GM21717 (cell line): ENCODE measurements at regions not wholly inside any gene's neighbourhood (a gene's known extent, or its start where the extent isn't known, plus 50 kb on each side); places are given as distances from the start of the nearest gene placed in this dataset.

Experiments
- ATAC-seq: cut with Tn5 transposase; IDR thresholded peaks from one replicate; pipeline ENCODE4 v1.9.1; 2021; ENCODE audit warnings: mild to moderate bottlenecking, moderate library complexity; ENCODE audit not compliant: unreplicated experiment

- ATAC-seq, result no peak
Observed at GRCh38 chr22:22433770-22434169, 74.8 kb downstream of the ZNF280B start.
